ENCODE measurements at regions not wholly inside any gene's neighbourhood (a gene's known extent, or its start where the extent isn't known, plus 50 kb on each side); places are given as distances from the start of the nearest gene placed in this dataset.

DNA sequence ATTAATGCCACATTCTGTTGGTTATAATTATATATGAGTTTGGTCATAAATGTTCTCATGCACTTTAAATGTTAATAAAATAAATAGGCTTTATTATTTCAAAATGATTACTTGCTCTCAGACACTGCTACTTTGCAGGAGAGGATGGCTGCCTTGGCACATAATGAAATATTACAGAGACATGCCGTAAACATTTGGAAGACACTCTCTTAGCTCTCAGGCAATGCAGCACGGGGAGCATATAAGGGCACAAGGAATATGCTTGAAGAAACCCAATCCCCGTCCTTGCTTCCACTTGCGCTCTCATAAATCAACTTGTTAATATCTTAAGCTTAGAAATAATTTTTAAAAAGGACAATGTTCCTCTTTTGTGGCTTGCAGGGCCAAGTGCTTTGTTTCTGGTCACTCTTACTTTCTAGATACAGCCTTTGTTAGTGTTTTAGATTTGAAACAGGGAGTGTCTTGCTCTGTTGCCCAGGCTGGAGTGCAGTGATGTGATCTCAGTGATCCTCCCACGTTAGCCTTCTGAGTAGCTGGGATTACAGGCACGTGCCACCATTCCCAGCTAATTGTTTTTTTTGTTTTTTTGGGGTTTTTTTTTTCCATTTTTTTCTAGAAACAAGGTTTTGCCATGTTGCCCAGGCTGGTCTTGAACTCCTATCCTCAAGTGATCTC lies 445.0 kb downstream of the SPRY1 start:
- ChIA-PET CTCF (no interaction called here), POLR2A (no interaction called here)
- Mint-ChIP-seq H3K9me3 (peaks cover 0 to 4% (median 0%) of the 10 kb centered on the region in 5 donors), H3K27ac (no peak overlapping the region), H3K4me1 (no peaks in the 10 kb centered on the region), H3K36me3 (no peaks in the 10 kb centered on the region), H3K27me3 (peaks cover 3 to 7% of the 10 kb centered on the region in 2 donors), H3K4me3 (no peak overlapping the region)
- DNase-seq, result no peak
- no peaks in the 10 kb centered on the region for H3K9me3 ChIP-seq (ENCODE audit: low read length)
- no peak overlapping the region for H3K4me3 ChIP-seq (ENCODE audit: low read length)
- H3K36me3 ChIP-seq (ENCODE audit: insufficient read depth, low read length), result no peaks in the 10 kb centered on the region
- no peak overlapping the region for H3K27ac ChIP-seq (ENCODE audit: low read depth, low read length)
- no peaks in the 10 kb centered on the region for H3K27me3 ChIP-seq (ENCODE audit: insufficient read depth, low read length, poor library complexity, severe bottlenecking)
- no peaks in the 10 kb centered on the region for H3K4me1 ChIP-seq (ENCODE audit: insufficient read depth, low read length)

DNA sequence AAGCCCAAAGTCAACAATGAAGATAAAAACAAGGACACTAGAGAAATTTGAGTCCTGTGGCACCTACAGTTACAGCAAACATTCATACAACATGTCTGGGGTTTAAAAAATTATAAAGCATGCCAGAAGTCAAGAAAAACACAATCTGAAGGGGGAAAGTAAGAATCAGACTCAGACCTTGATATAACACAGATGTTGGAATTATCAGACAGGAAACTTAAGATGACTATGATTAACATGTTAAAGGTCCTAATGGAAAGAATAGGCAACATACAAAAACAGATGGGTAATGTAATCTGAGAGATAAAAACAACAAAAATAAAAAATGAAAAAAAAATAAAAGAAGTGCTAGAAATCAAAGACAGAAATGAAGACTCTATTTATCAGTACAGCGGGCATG lies 446.5 kb downstream of the SPRY1 start:
- ChIA-PET CTCF (no interaction called here), POLR2A (no interaction called here)
- DNase-seq, result no peak
- Mint-ChIP-seq H3K27ac (no peak overlapping the region), H3K4me1 (no peaks in the 10 kb centered on the region), H3K9me3 (peaks cover 0 to 4% (median 0%) of the 10 kb centered on the region in 5 donors), H3K27me3 (peaks cover 3 to 7% of the 10 kb centered on the region in 2 donors), H3K4me3 (no peak overlapping the region), H3K36me3 (no peaks in the 10 kb centered on the region)
- Histone ChIP-seq H3K4me3 (ENCODE audit: low read length) (no peak overlapping the region), H3K36me3 (ENCODE audit: insufficient read depth, low read length) (no peaks in the 10 kb centered on the region), H3K9me3 (ENCODE audit: low read length) (no peaks in the 10 kb centered on the region), H3K4me1 (ENCODE audit: insufficient read depth, low read length) (no peaks in the 10 kb centered on the region), H3K27me3 (ENCODE audit: insufficient read depth, low read length, poor library complexity, severe bottlenecking) (no peaks in the 10 kb centered on the region), H3K27ac (ENCODE audit: low read depth, low read length) (no peak overlapping the region)

DNA sequence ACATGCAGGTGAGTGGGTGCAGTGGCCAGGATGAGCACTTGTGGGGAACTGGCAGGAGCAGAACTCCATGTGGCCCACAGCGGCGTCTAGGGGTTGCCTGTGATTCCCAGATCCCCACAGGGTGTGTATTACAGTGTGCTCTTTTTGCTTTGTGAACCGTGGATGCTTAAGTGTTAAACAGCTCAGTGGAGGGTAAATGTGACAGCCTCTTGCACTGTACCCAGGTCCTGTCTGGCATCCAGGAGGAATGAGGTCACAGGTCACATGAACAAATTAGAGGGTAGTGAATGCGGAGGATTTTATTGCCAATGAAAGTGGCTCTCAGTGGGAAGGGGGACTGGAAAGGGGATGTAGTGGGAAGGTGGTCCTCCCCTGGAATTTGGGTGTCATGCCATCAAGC lies 447.8 kb downstream of the SPRY1 start:
- Histone ChIP-seq H3K36me3 (ENCODE audit: insufficient read depth, low read length) (no peaks in the 10 kb centered on the region), H3K4me1 (ENCODE audit: insufficient read depth, low read length) (no peaks in the 10 kb centered on the region), H3K9me3 (ENCODE audit: low read length) (no peaks in the 10 kb centered on the region), H3K27ac (ENCODE audit: low read depth, low read length) (no peak overlapping the region), H3K4me3 (ENCODE audit: low read length) (no peak overlapping the region), H3K27me3 (ENCODE audit: insufficient read depth, low read length, poor library complexity, severe bottlenecking) (no peaks in the 10 kb centered on the region)
- DNase-seq, result no peak
- POLR2A ChIA-PET, result no interaction called here
- no peaks in the 10 kb centered on the region for H3K36me3 Mint-ChIP-seq
- no peaks in the 10 kb centered on the region for H3K4me1 Mint-ChIP-seq
- no peak overlapping the region for H3K4me3 Mint-ChIP-seq
- peaks cover 0 to 4% (median 0%) of the 10 kb centered on the region in 5 donors for H3K9me3 Mint-ChIP-seq
- H3K27me3 Mint-ChIP-seq, result peaks cover 3 to 7% of the 10 kb centered on the region in 2 donors
- no peak overlapping the region for H3K27ac Mint-ChIP-seq
- CTCF ChIA-PET, result no interaction called here

DNA sequence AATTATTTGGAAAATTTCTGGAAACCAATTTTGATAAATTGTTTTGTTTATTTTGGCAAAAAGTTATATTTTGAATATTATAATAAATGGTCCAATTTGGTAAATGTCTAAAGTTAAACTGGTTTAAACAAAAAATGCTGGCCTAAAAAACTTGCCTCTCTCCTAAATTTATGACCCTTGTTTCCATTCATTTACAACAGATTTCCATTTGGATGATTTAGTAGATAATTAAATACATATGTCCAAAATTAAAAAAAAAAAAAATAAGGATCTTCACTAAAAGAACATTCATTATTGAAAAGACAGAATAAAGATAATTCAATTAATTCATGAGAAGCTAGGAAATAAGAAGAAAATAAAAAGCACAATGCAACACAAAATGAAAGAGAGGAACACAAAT lies 449.5 kb downstream of the SPRY1 start:
- Histone ChIP-seq H3K27ac (ENCODE audit: low read depth, low read length) (no peak overlapping the region), H3K36me3 (ENCODE audit: insufficient read depth, low read length) (no peaks in the 10 kb centered on the region), H3K9me3 (ENCODE audit: low read length) (no peaks in the 10 kb centered on the region), H3K27me3 (ENCODE audit: insufficient read depth, low read length, poor library complexity, severe bottlenecking) (no peaks in the 10 kb centered on the region), H3K4me3 (ENCODE audit: low read length) (no peak overlapping the region), H3K4me1 (ENCODE audit: insufficient read depth, low read length) (no peaks in the 10 kb centered on the region)
- H3K9me3 Mint-ChIP-seq, result peaks cover 0 to 4% (median 0%) of the 10 kb centered on the region in 5 donors
- no peaks in the 10 kb centered on the region for H3K4me1 Mint-ChIP-seq
- H3K27me3 Mint-ChIP-seq, result peaks cover 0 to 3% of the 10 kb centered on the region in 2 donors
- no peaks in the 10 kb centered on the region for H3K36me3 Mint-ChIP-seq
- no peak overlapping the region for H3K27ac Mint-ChIP-seq
- ChIA-PET POLR2A (no interaction called here), CTCF (no interaction called here)
- DNase-seq, result no peak
- no peak overlapping the region for H3K4me3 Mint-ChIP-seq

DNA sequence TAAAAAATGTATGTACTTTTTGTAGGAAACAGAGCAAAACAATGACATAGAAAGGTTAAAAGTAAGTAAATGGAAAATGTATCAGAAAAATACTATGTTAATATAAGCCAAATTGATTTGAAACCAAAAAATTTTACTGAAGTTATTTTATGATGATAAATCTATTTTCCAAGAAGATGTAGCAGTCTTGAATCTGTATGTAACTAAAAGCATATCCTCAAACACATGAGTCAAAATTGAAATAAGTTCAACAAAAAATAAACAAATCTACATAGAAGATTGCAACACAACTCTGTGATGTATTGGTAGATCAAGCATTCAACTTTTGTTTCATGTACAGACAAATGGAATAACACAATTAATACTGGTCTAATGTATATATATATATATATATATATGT lies 450.0 kb downstream of the SPRY1 start:
- H3K27ac ChIP-seq (ENCODE audit: low read depth, low read length), result no peak overlapping the region
- no peaks in the 10 kb centered on the region for H3K4me1 ChIP-seq (ENCODE audit: insufficient read depth, low read length)
- no peak overlapping the region for H3K4me3 Mint-ChIP-seq
- ChIA-PET POLR2A (no interaction called here), CTCF (no interaction called here)
- H3K9me3 Mint-ChIP-seq, result peaks cover 0 to 4% (median 0%) of the 10 kb centered on the region in 5 donors
- peaks cover 0 to 3% of the 10 kb centered on the region in 2 donors for H3K27me3 Mint-ChIP-seq
- H3K36me3 Mint-ChIP-seq, result no peaks in the 10 kb centered on the region
- no peak for DNase-seq
- H3K27me3 ChIP-seq (ENCODE audit: insufficient read depth, low read length, poor library complexity, severe bottlenecking), result no peaks in the 10 kb centered on the region
- no peaks in the 10 kb centered on the region for H3K9me3 ChIP-seq (ENCODE audit: low read length)
- no peak overlapping the region for H3K4me3 ChIP-seq (ENCODE audit: low read length)
- no peaks in the 10 kb centered on the region for H3K4me1 Mint-ChIP-seq
- no peaks in the 10 kb centered on the region for H3K36me3 ChIP-seq (ENCODE audit: insufficient read depth, low read length)
- no peak overlapping the region for H3K27ac Mint-ChIP-seq

DNA sequence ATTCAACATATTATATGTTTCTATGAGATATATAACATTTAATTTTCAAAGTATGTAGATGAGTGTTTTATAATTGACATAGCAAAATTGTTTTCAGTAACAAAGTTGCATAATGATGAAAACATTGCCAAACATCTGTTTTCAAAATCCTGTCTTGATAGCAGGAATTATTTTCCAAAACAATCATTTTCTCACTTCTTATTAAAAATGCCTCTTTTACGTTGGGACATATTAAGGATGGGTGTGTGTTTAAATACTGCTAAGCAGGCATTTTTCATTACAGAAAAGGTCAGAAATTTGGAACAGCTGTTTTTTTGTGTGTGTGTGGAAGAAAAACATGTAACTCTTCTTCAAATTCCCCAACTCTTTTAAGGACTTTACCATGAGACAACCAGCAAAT lies 452.0 kb downstream of the SPRY1 start:
- H3K4me3 ChIP-seq (ENCODE audit: low read length), result no peak overlapping the region
- Mint-ChIP-seq H3K9me3 (peaks cover 0 to 4% (median 0%) of the 10 kb centered on the region in 5 donors), H3K36me3 (no peaks in the 10 kb centered on the region), H3K4me1 (no peaks in the 10 kb centered on the region), H3K27ac (no peak overlapping the region), H3K27me3 (peaks cover 0 to 3% of the 10 kb centered on the region in 2 donors), H3K4me3 (no peak overlapping the region)
- no peaks in the 10 kb centered on the region for H3K9me3 ChIP-seq (ENCODE audit: low read length)
- H3K27me3 ChIP-seq (ENCODE audit: insufficient read depth, low read length, poor library complexity, severe bottlenecking), result no peaks in the 10 kb centered on the region
- POLR2A ChIA-PET, result no interaction called here
- H3K27ac ChIP-seq (ENCODE audit: low read depth, low read length), result no peak overlapping the region
- DNase-seq, result no peak
- no peaks in the 10 kb centered on the region for H3K4me1 ChIP-seq (ENCODE audit: insufficient read depth, low read length)
- CTCF ChIA-PET, result no interaction called here
- no peaks in the 10 kb centered on the region for H3K36me3 ChIP-seq (ENCODE audit: insufficient read depth, low read length)

DNA sequence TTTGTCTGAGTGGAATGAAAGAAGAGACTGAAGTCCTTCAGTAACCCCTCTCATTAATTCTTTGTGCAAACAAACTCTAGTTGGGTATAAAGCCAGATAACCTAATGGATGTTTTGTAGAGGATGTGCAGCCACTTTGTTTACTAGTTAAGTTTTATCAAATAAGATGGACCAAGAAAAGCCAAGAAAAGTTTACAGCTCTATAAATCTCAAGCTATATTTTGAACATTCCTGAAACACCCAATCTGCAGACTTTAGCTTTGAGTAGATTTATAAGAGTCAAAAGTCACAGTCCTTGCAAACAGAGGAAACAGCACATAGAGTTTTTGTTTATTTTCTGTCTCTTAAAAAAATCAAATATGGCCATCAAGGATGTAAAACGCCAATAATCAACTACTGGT lies 452.9 kb downstream of the SPRY1 start:
- no peaks in the 10 kb centered on the region for H3K36me3 Mint-ChIP-seq
- Histone ChIP-seq H3K36me3 (ENCODE audit: insufficient read depth, low read length) (no peaks in the 10 kb centered on the region), H3K27ac (ENCODE audit: low read depth, low read length) (no peak overlapping the region), H3K4me3 (ENCODE audit: low read length) (no peak overlapping the region), H3K4me1 (ENCODE audit: insufficient read depth, low read length) (no peaks in the 10 kb centered on the region), H3K27me3 (ENCODE audit: insufficient read depth, low read length, poor library complexity, severe bottlenecking) (no peaks in the 10 kb centered on the region), H3K9me3 (ENCODE audit: low read length) (no peaks in the 10 kb centered on the region)
- no peak overlapping the region for H3K27ac Mint-ChIP-seq
- peaks cover 0 to 3% of the 10 kb centered on the region in 2 donors for H3K27me3 Mint-ChIP-seq
- H3K9me3 Mint-ChIP-seq, result peaks cover 0 to 4% (median 0%) of the 10 kb centered on the region in 5 donors
- POLR2A ChIA-PET, result no interaction called here
- no peak overlapping the region for H3K4me3 Mint-ChIP-seq
- no peaks in the 10 kb centered on the region for H3K4me1 Mint-ChIP-seq
- CTCF ChIA-PET, result no interaction called here
- no peak for DNase-seq

DNA sequence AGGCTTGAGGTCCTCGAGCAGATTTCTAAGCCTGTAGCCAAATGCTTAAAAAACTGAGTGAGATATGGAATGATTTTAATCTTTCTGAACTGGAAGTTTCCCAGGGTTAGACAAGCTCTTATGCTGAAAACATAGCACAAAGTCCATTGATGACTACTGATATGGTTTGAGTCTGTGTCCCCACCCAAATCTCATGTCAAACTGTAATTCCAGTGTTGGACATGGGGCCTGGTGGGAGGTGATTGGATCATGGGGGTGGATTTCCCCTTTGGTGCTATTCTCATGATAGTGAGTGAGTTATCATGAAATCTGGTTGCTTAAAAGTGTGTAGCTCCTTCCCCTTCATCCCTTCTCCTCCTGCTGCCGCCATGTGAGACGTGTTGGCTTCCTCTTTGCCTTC lies 454.9 kb downstream of the SPRY1 start:
- no peaks in the 10 kb centered on the region for H3K27me3 ChIP-seq (ENCODE audit: insufficient read depth, low read length, poor library complexity, severe bottlenecking)
- H3K36me3 Mint-ChIP-seq, result no peaks in the 10 kb centered on the region

More for the DNA sequence above, 454.9 kb downstream of the SPRY1 start:
- POLR2A ChIA-PET, result no interaction called here
- no peaks in the 10 kb centered on the region for H3K4me1 ChIP-seq (ENCODE audit: insufficient read depth, low read length)
- Mint-ChIP-seq H3K27ac (no peak overlapping the region), H3K4me3 (no peak overlapping the region), H3K9me3 (peaks cover 0 to 4% (median 0%) of the 10 kb centered on the region in 5 donors), H3K4me1 (no peaks in the 10 kb centered on the region), H3K27me3 (no peaks in the 10 kb centered on the region)
- DNase-seq, result no peak
- no peak overlapping the region for H3K4me3 ChIP-seq (ENCODE audit: low read length)
- H3K9me3 ChIP-seq (ENCODE audit: low read length), result no peaks in the 10 kb centered on the region
- CTCF ChIA-PET, result no interaction called here
- H3K36me3 ChIP-seq (ENCODE audit: insufficient read depth, low read length), result no peaks in the 10 kb centered on the region
- no peak overlapping the region for H3K27ac ChIP-seq (ENCODE audit: low read depth, low read length)
